ENCODE measurements at regions not wholly inside any gene's neighbourhood (a gene's known extent, or its start where the extent isn't known, plus 50 kb on each side); places are given as distances from the start of the nearest gene placed in this dataset.

- H2AFZ ChIP-seq (ENCODE audit: low read depth, low read length, poor library complexity, severe bottlenecking) = no peak overlapping the region
- no peaks in the 10 kb centered on the region for H3K27me3 ChIP-seq (ENCODE audit: insufficient read depth, low read length)
- no peaks in the 10 kb centered on the region for H3K4me1 ChIP-seq (ENCODE audit: control insufficient read depth in 1 of 2, insufficient read depth in 2 of 2, low read length in 2 of 2)
- H3K79me2 ChIP-seq (ENCODE audit: insufficient read depth, low read length) = no peaks in the 10 kb centered on the region
- H3K27ac ChIP-seq (ENCODE audit: low read depth, low read length) = no peak overlapping the region
- BruUV-seq (replicated peaks) = no TSS peak
- H3K4me2 ChIP-seq (ENCODE audit: low read length) = no peak overlapping the region
- H3K9ac ChIP-seq (ENCODE audit: low read length) = no peak overlapping the region
- H3K36me3 ChIP-seq (ENCODE audit: control insufficient read depth in 1 of 2, insufficient read depth in 2 of 2, low read length in 2 of 2) = no peaks in the 10 kb centered on the region
- H3K9me3 ChIP-seq (ENCODE audit: control insufficient read depth in 1 of 2, insufficient read depth in 1 of 2, low read depth in 1 of 2, low read length in 2 of 2) = no peaks in the 10 kb centered on the region
- H3K9me2 ChIP-seq (ENCODE audit: insufficient read depth) = no peaks in the 10 kb centered on the region
- DNase-seq (ENCODE audit: low read depth, low spot score) (no peak), ATAC-seq (no peak)
- CTCF ChIA-PET = no interaction called here
- TF ChIP-seq ZFX (IDR thresholded peaks at IDR 0.05) = no peak
- no peak for TF ChIP-seq ZNF274 (IDR thresholded peaks at IDR 0.05; ENCODE audit: low read depth, low read length)
- TF ChIP-seq CBX3 (IDR thresholded peaks at IDR 0.05; ENCODE audit: low read depth) = no peak
- TF ChIP-seq TCF7L2 (IDR thresholded peaks at IDR 0.05; ENCODE audit: borderline replicate concordance, extremely low read depth, insufficient read depth, insufficient read length) = no peak
- TF ChIP-seq RAD21 (IDR thresholded peaks at IDR 0.05; ENCODE audit: low read depth) = no peak
- RAD21 ChIA-PET (ENCODE audit: low non-redundant PET in 1 of 2, low total read pairs in 2 of 2, uncharacterized antibody in 2 of 2, unreplicated experiment in 2 of 2) = no interaction called here
- no peaks in the 10 kb centered on the region for H4K20me1 ChIP-seq (ENCODE audit: insufficient read depth)
- POLR2A ChIA-PET = no interaction called here
- no peak overlapping the region for H3K4me3 ChIP-seq (replicated peaks in 1 of 2; ENCODE audit: low read depth in 1 of 2, low read length in 2 of 2)
- intact Hi-C loops (cut with micrococcal nuclease) = no loop called here
Observed at GRCh38 chr12:20000229-20000849, 368.0 kb upstream of the PDE3A start.

- no peak overlapping the region for H3K9ac ChIP-seq (ENCODE audit: low read length)
- no peaks in the 10 kb centered on the region for H3K36me3 ChIP-seq (ENCODE audit: control insufficient read depth in 1 of 2, insufficient read depth in 2 of 2, low read length in 2 of 2)
- H3K4me1 ChIP-seq (ENCODE audit: control insufficient read depth in 1 of 2, insufficient read depth in 2 of 2, low read length in 2 of 2) = no peaks in the 10 kb centered on the region
- no peaks in the 10 kb centered on the region for H3K27me3 ChIP-seq (ENCODE audit: insufficient read depth, low read length)
- TF ChIP-seq POLR2AphosphoS5 (IDR thresholded peaks at IDR 0.05; ENCODE audit: low read depth, low read length) (no peak), REST (IDR thresholded peaks at IDR 0.05; ENCODE audit: low read depth) (no peak), MAX (IDR thresholded peaks at IDR 0.05) (no peak)
- ChIA-PET CTCF (no interaction called here), RAD21 (ENCODE audit: low non-redundant PET in 1 of 2, low total read pairs in 2 of 2, uncharacterized antibody in 2 of 2, unreplicated experiment in 2 of 2) (no interaction called here), POLR2A (no interaction called here)
- no peak overlapping the region for H3K4me3 ChIP-seq (replicated peaks in 1 of 2; ENCODE audit: low read depth in 1 of 2, low read length in 2 of 2)
- no peak overlapping the region for H3K4me2 ChIP-seq (ENCODE audit: low read length)
- H3K27ac ChIP-seq (ENCODE audit: low read depth, low read length) = no peak overlapping the region
- H3K79me2 ChIP-seq (ENCODE audit: insufficient read depth, low read length) = no peaks in the 10 kb centered on the region
- H3K9me3 ChIP-seq (ENCODE audit: control insufficient read depth in 1 of 2, insufficient read depth in 1 of 2, low read depth in 1 of 2, low read length in 2 of 2) = no peaks in the 10 kb centered on the region
- DNase-seq (ENCODE audit: low read depth, low spot score) (no peak), ATAC-seq (no peak)
- H3K9me2 ChIP-seq (ENCODE audit: insufficient read depth) = no peaks in the 10 kb centered on the region
- no peaks in the 10 kb centered on the region for H4K20me1 ChIP-seq (ENCODE audit: insufficient read depth)
- intact Hi-C loops (cut with micrococcal nuclease) = no loop called here
- no TSS peak for BruUV-seq (replicated peaks)
- H2AFZ ChIP-seq (ENCODE audit: low read depth, low read length, poor library complexity, severe bottlenecking) = no peak overlapping the region
Observed at GRCh38 chr12:20003252-20003651, 365.1 kb upstream of the PDE3A start.
